Activated gamma-delta T cell (primary cell): ENCODE measurements at regions not wholly inside any gene's neighbourhood (a gene's known extent, or its start where the extent isn't known, plus 50 kb on each side); places are given as distances from the start of the nearest gene placed in this dataset.

Source experiments
- DNase-seq: peaks from one replicate; lab custom pipeline; 2025; lab: John Stamatoyannopoulos, UW

GRCh38 chr21:20644552-20644951, 353.7 kb upstream of the NCAM2 start:
- DNase-seq, result no peak

- DNase-seq, result no peak
Observed at GRCh38 chr21:20645344-20645743, 352.9 kb upstream of the NCAM2 start.

GRCh38 chr21:20646431-20647165, 351.6 kb upstream of the NCAM2 start:
- DNase-seq, result no peak

- no peak for DNase-seq
Observed at GRCh38 chr21:20647607-20648006, 350.6 kb upstream of the NCAM2 start.

GRCh38 chr21:20649231-20649630, 349.0 kb upstream of the NCAM2 start:
- DNase-seq, result no peak

GRCh38 chr21:20652846-20653245, 345.4 kb upstream of the NCAM2 start:
- no peak for DNase-seq

GRCh38 chr21:20661246-20661645, 337.0 kb upstream of the NCAM2 start:
- no peak for DNase-seq

GRCh38 chr21:20661745-20662422, 336.3 kb upstream of the NCAM2 start:
- no peak for DNase-seq

GRCh38 chr21:20662514-20662913, 335.7 kb upstream of the NCAM2 start:
- DNase-seq, result no peak

GRCh38 chr21:20667931-20668330, 330.3 kb upstream of the NCAM2 start:
- no peak for DNase-seq

- no peak for DNase-seq
Observed at GRCh38 chr21:20685475-20685874, 312.7 kb upstream of the NCAM2 start.

- no peak for DNase-seq
Observed at GRCh38 chr21:20698585-20698984, 299.6 kb upstream of the NCAM2 start.

GRCh38 chr21:20701235-20701634, 297.0 kb upstream of the NCAM2 start:
- DNase-seq, result no peak

- DNase-seq, result no peak
Observed at GRCh38 chr21:20703112-20703767, 295.0 kb upstream of the NCAM2 start.

GRCh38 chr21:20720623-20721022, 277.6 kb upstream of the NCAM2 start:
- DNase-seq, result no peak

- no peak for DNase-seq
Observed at GRCh38 chr21:20721151-20721550, 277.1 kb upstream of the NCAM2 start.

GRCh38 chr21:20728691-20729090, 269.5 kb upstream of the NCAM2 start:
- DNase-seq, result no peak

GRCh38 chr21:20729376-20729775, 268.8 kb upstream of the NCAM2 start:
- DNase-seq, result no peak

GRCh38 chr21:20730441-20730840, 267.8 kb upstream of the NCAM2 start:
- DNase-seq, result no peak

- DNase-seq, result no peak
Observed at GRCh38 chr21:20735257-20735656, 263.0 kb upstream of the NCAM2 start.

- DNase-seq, result no peak
Observed at GRCh38 chr21:20737227-20737913, 260.8 kb upstream of the NCAM2 start.

- no peak for DNase-seq
Observed at GRCh38 chr21:20739421-20739820, 258.8 kb upstream of the NCAM2 start.

- DNase-seq, result no peak
Observed at GRCh38 chr21:20741445-20741844, 256.8 kb upstream of the NCAM2 start.
